ENCODE measurements at regions not wholly inside any gene's neighbourhood (a gene's known extent, or its start where the extent isn't known, plus 50 kb on each side); places are given as distances from the start of the nearest gene placed in this dataset.

DNA sequence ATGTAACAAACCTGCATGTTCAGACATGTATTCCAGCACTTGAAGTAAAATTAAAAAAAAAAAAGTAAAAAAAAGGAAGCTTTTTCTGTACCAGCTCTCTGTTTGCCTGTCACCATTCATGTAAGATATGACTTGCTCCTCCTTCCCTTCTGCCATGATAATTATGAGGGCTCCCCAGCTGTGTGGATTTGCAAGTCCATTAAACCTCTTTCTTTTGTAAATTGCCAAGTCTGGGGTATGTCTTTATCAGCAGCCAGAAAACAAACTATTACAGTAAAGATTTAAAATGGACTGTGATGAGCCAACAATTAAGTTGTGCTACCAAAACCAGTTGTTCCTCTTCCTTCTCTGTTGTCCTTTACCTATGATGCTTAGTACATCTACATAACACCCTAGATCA is 619.6 kb downstream of the ARL4A start:
- no peak for DNase-seq
- TF ChIP-seq, protein P1, sequence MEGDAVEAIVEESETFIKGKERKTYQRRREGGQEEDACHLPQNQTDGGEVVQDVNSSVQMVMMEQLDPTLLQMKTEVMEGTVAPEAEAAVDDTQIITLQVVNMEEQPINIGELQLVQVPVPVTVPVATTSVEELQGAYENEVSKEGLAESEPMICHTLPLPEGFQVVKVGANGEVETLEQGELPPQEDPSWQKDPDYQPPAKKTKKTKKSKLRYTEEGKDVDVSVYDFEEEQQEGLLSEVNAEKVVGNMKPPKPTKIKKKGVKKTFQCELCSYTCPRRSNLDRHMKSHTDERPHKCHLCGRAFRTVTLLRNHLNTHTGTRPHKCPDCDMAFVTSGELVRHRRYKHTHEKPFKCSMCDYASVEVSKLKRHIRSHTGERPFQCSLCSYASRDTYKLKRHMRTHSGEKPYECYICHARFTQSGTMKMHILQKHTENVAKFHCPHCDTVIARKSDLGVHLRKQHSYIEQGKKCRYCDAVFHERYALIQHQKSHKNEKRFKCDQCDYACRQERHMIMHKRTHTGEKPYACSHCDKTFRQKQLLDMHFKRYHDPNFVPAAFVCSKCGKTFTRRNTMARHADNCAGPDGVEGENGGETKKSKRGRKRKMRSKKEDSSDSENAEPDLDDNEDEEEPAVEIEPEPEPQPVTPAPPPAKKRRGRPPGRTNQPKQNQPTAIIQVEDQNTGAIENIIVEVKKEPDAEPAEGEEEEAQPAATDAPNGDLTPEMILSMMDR (IDR thresholded peaks at IDR 0.05; ENCODE audit: low read length), result no peak
- no peak for TF ChIP-seq EZH2phosphoT487 (IDR thresholded peaks at IDR 0.05; ENCODE audit: low read length)
- TF ChIP-seq EZH2 (optimal IDR thresholded peaks at IDR 0.05; ENCODE audit: low read depth, low read length), result no peak

DNA sequence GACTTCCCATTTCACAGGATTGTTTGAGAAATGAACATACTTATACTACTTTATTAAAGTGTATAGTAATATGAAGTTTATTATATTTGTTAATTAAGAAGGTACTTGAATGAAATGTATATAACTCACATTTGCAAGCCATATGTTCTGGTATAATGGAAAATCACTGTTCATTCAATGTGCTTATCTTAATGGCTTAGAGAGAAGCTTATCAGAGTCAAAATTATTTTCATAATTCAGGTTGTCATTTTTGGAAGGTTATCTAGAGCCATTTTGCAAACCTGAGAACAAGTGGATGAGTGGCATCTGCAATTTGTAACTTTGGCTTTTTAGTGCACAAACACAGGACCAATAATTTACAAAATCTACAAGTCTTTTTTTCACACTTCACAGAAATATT is 621.0 kb downstream of the ARL4A start:
- H3K9me3 ChIP-seq (replicated peaks; ENCODE audit: insufficient read depth, low read length), result no peaks in the 10 kb centered on the region
- no peaks in the 10 kb centered on the region for H3K9me2 ChIP-seq (replicated peaks; ENCODE audit: insufficient read depth, low read length)
- no peak for TF ChIP-seq EZH2phosphoT487 (IDR thresholded peaks at IDR 0.05; ENCODE audit: low read length)
- no peak for TF ChIP-seq EZH2 (optimal IDR thresholded peaks at IDR 0.05; ENCODE audit: low read depth, low read length)
- TF ChIP-seq, protein P1 (IDR thresholded peaks at IDR 0.05; ENCODE audit: low read length), result no peak
- H3K36me3 ChIP-seq (replicated peaks; ENCODE audit: insufficient read depth, low read length), result no peaks in the 10 kb centered on the region
- no peaks in the 10 kb centered on the region for H3K27me3 ChIP-seq (replicated peaks; ENCODE audit: insufficient read depth, low read length)
- H4K20me1 ChIP-seq (ENCODE audit: insufficient read depth, low read length), result no peaks in the 10 kb centered on the region
- no peak overlapping the region for H3K4me3 ChIP-seq (ENCODE audit: low read length)
- no peak overlapping the region for H2AFZ ChIP-seq (ENCODE audit: low read length)
- H3F3A ChIP-seq (ENCODE audit: insufficient read depth, low read length), result no peaks in the 10 kb centered on the region
- H3K4me1 ChIP-seq (ENCODE audit: low read length), result no peaks in the 10 kb centered on the region
- no peak overlapping the region for H3K27ac ChIP-seq (ENCODE audit: low read length)
- H3K9ac ChIP-seq (ENCODE audit: low read length), result no peak overlapping the region
- no peak for DNase-seq
- no peaks in the 10 kb centered on the region for H3K79me2 ChIP-seq (ENCODE audit: low read length)
- no peak overlapping the region for H3K4me2 ChIP-seq (ENCODE audit: low read depth, low read length)

More for the DNA sequence above, 619.6 kb downstream of the ARL4A start:
- no peaks in the 10 kb centered on the region for H3K4me1 ChIP-seq (ENCODE audit: low read length)
- no peak overlapping the region for H2AFZ ChIP-seq (ENCODE audit: low read length)
- no peaks in the 10 kb centered on the region for H3K36me3 ChIP-seq (replicated peaks; ENCODE audit: insufficient read depth, low read length)
- H3K4me3 ChIP-seq (ENCODE audit: low read length), result no peak overlapping the region
- H3K27me3 ChIP-seq (replicated peaks; ENCODE audit: insufficient read depth, low read length), result no peaks in the 10 kb centered on the region
- H3K9ac ChIP-seq (ENCODE audit: low read length), result no peak overlapping the region
- H3F3A ChIP-seq (ENCODE audit: insufficient read depth, low read length), result no peaks in the 10 kb centered on the region
- no peaks in the 10 kb centered on the region for H3K9me3 ChIP-seq (replicated peaks; ENCODE audit: insufficient read depth, low read length)
- H3K4me2 ChIP-seq (ENCODE audit: low read depth, low read length), result no peak overlapping the region
- H3K9me2 ChIP-seq (replicated peaks; ENCODE audit: insufficient read depth, low read length), result no peaks in the 10 kb centered on the region
- no peaks in the 10 kb centered on the region for H4K20me1 ChIP-seq (ENCODE audit: insufficient read depth, low read length)
- no peaks in the 10 kb centered on the region for H3K79me2 ChIP-seq (ENCODE audit: low read length)
- H3K27ac ChIP-seq (ENCODE audit: low read length), result no peak overlapping the region

DNA sequence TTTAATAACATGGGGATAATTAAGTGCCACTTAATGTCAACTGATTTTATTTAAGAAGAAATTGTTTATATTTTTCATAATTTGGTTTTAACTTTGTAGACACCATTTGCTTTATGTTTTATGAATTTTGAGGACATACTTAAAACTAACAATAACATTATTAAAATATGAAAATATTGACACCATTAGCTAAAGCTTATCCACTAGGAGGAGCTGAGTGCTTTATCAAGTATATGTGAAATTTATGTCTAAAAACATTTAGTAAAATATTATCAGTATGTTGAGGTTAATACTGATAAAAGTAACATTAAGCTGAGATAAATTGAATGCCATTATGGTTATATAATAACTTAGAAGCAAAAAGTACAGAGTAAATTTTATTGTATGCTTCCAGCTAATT is 622.1 kb downstream of the ARL4A start:
- Histone ChIP-seq H3K27ac (ENCODE audit: low read length) (no peak overlapping the region), H3K36me3 (replicated peaks; ENCODE audit: insufficient read depth, low read length) (no peaks in the 10 kb centered on the region), H3K9me3 (replicated peaks; ENCODE audit: insufficient read depth, low read length) (no peaks in the 10 kb centered on the region), H3K9ac (ENCODE audit: low read length) (no peak overlapping the region), H3F3A (ENCODE audit: insufficient read depth, low read length) (no peaks in the 10 kb centered on the region), H3K27me3 (replicated peaks; ENCODE audit: insufficient read depth, low read length) (no peaks in the 10 kb centered on the region), H2AFZ (ENCODE audit: low read length) (no peak overlapping the region), H3K9me2 (replicated peaks; ENCODE audit: insufficient read depth, low read length) (no peaks in the 10 kb centered on the region), H3K4me3 (ENCODE audit: low read length) (no peak overlapping the region), H3K4me2 (ENCODE audit: low read depth, low read length) (no peak overlapping the region), H3K4me1 (ENCODE audit: low read length) (no peaks in the 10 kb centered on the region), H4K20me1 (ENCODE audit: insufficient read depth, low read length) (no peaks in the 10 kb centered on the region), H3K79me2 (ENCODE audit: low read length) (no peaks in the 10 kb centered on the region)
- TF ChIP-seq, protein P1 (IDR thresholded peaks at IDR 0.05; ENCODE audit: low read length), result no peak
- TF ChIP-seq EZH2phosphoT487 (IDR thresholded peaks at IDR 0.05; ENCODE audit: low read length) (no peak), EZH2 (optimal IDR thresholded peaks at IDR 0.05; ENCODE audit: low read depth, low read length) (no peak)
- no peak for DNase-seq
